ENCODE measurements at regions not wholly inside any gene's neighbourhood (a gene's known extent, or its start where the extent isn't known, plus 50 kb on each side); places are given as distances from the start of the nearest gene placed in this dataset.

DNA sequence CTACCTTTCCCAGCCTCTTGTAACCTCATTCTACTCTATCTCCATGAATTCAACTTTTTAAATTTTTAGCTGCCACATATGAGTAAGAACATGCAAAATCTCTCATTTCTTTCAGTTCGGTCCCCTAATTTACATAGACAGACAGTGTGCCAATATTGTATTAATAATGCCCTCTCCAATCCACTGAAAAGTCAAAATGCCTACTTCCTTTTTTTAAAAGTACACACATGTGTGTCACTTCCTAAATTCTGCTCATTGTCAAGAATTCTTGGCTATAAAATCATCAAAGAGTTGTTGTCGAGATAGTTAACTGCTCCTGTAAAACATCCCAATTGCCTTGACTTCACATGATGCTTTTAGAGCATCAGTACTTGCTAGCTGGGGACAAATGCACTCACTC, 84.2 kb upstream of the IL12A start:
- TF ChIP-seq, protein P1, sequence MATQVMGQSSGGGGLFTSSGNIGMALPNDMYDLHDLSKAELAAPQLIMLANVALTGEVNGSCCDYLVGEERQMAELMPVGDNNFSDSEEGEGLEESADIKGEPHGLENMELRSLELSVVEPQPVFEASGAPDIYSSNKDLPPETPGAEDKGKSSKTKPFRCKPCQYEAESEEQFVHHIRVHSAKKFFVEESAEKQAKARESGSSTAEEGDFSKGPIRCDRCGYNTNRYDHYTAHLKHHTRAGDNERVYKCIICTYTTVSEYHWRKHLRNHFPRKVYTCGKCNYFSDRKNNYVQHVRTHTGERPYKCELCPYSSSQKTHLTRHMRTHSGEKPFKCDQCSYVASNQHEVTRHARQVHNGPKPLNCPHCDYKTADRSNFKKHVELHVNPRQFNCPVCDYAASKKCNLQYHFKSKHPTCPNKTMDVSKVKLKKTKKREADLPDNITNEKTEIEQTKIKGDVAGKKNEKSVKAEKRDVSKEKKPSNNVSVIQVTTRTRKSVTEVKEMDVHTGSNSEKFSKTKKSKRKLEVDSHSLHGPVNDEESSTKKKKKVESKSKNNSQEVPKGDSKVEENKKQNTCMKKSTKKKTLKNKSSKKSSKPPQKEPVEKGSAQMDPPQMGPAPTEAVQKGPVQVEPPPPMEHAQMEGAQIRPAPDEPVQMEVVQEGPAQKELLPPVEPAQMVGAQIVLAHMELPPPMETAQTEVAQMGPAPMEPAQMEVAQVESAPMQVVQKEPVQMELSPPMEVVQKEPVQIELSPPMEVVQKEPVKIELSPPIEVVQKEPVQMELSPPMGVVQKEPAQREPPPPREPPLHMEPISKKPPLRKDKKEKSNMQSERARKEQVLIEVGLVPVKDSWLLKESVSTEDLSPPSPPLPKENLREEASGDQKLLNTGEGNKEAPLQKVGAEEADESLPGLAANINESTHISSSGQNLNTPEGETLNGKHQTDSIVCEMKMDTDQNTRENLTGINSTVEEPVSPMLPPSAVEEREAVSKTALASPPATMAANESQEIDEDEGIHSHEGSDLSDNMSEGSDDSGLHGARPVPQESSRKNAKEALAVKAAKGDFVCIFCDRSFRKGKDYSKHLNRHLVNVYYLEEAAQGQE (IDR thresholded peaks at IDR 0.05; ENCODE audit: low read depth, low read length) = no peak
- TF ChIP-seq, protein P2, sequence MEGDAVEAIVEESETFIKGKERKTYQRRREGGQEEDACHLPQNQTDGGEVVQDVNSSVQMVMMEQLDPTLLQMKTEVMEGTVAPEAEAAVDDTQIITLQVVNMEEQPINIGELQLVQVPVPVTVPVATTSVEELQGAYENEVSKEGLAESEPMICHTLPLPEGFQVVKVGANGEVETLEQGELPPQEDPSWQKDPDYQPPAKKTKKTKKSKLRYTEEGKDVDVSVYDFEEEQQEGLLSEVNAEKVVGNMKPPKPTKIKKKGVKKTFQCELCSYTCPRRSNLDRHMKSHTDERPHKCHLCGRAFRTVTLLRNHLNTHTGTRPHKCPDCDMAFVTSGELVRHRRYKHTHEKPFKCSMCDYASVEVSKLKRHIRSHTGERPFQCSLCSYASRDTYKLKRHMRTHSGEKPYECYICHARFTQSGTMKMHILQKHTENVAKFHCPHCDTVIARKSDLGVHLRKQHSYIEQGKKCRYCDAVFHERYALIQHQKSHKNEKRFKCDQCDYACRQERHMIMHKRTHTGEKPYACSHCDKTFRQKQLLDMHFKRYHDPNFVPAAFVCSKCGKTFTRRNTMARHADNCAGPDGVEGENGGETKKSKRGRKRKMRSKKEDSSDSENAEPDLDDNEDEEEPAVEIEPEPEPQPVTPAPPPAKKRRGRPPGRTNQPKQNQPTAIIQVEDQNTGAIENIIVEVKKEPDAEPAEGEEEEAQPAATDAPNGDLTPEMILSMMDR (IDR thresholded peaks at IDR 0.05) = no peak
- TF ChIP-seq MXI1 (IDR thresholded peaks at IDR 0.05; ENCODE audit: low read depth, low read length) = no peak
- TF ChIP-seq POLR2AphosphoS5 (IDR thresholded peaks at IDR 0.05; ENCODE audit: low read depth, low read length) = no peak
- TF ChIP-seq RFX5 (IDR thresholded peaks at IDR 0.05; ENCODE audit: low read length) = no peak
- TF ChIP-seq NRF1 (IDR thresholded peaks at IDR 0.05; ENCODE audit: low read depth, low read length) = no peak
- no peak for TF ChIP-seq NFIC (IDR thresholded peaks at IDR 0.05; ENCODE audit: borderline replicate concordance)
- no peak for TF ChIP-seq RAD21 (IDR thresholded peaks at IDR 0.05; ENCODE audit: low read length)
- TF ChIP-seq TAF1 (IDR thresholded peaks at IDR 0.05; ENCODE audit: borderline replicate concordance, low read depth, low read length) = no peak
- no peak for TF ChIP-seq EZH2phosphoT487 (IDR thresholded peaks at IDR 0.05; ENCODE audit: borderline replicate concordance, low read depth)
- TF ChIP-seq SMC3 (IDR thresholded peaks at IDR 0.05; ENCODE audit: low read depth, low read length) = no peak
- no peak for TF ChIP-seq GABPA (IDR thresholded peaks at IDR 0.05; ENCODE audit: low read depth)
- TF ChIP-seq TEAD4 (IDR thresholded peaks at IDR 0.05; ENCODE audit: borderline replicate concordance, insufficient read depth) = no peak
- TF ChIP-seq, protein P3, sequence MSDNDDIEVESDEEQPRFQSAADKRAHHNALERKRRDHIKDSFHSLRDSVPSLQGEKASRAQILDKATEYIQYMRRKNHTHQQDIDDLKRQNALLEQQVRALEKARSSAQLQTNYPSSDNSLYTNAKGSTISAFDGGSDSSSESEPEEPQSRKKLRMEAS (IDR thresholded peaks at IDR 0.05; ENCODE audit: low read depth) = no peak
